ENCODE measurements at regions not wholly inside any gene's neighbourhood (a gene's known extent, or its start where the extent isn't known, plus 50 kb on each side); places are given as distances from the start of the nearest gene placed in this dataset.

- TF ChIP-seq HNRNPUL1 (IDR thresholded peaks at IDR 0.05; ENCODE audit: low read length) (no peak), RUNX1 (IDR thresholded peaks at IDR 0.05; ENCODE audit: low read depth) (no peak), CEBPZ (IDR thresholded peaks at IDR 0.05; ENCODE audit: borderline replicate concordance, low read depth, low read length) (no peak; the same call in 1 of the 2 replicates), MYNN (IDR thresholded peaks at IDR 0.05) (no peak; the same call in 1 of the 2 replicates), MYNN (CRISPR knock-in tag; IDR thresholded peaks at IDR 0.05) (no peak), PCBP1 (IDR thresholded peaks at IDR 0.05; ENCODE audit: low read depth, low read length, poor library complexity, severe bottlenecking) (peak; percentile 95), MITF (IDR thresholded peaks at IDR 0.05) (0 out of 2 replicates have a peak, but pooled peaks have one; percentile 25), TSC22D4 (tag; IDR thresholded peaks at IDR 0.05) (no peak), ARID1B (IDR thresholded peaks at IDR 0.05) (no peak; the same call in 1 of the 2 replicates), RHOXF2B (CRISPR knock-in tag; conservative IDR thresholded peaks at IDR 0.05) (no peak), E2F4 (CRISPR knock-in tag; IDR thresholded peaks at IDR 0.05; ENCODE audit: low read depth) (peak; percentile 65; the same call in 1 of the 2 replicates), RFX5 (IDR thresholded peaks at IDR 0.05; ENCODE audit: low read depth, low read length) (peak; percentile 32; the same call in 1 of the 2 replicates), PHB2 (IDR thresholded peaks at IDR 0.05; ENCODE audit: low read depth) (no peak), ZNF143 (CRISPR knock-in tag; IDR thresholded peaks at IDR 0.05) (peak; percentile 22; the same call in 1 of the 2 replicates), ATF3 (IDR thresholded peaks at IDR 0.05) (peak; percentile 84), ATF3 (CRISPR knock-in tag; conservative IDR thresholded peaks at IDR 0.05) (peak; percentile 56; the same call in 1 of the 2 replicates), RBBP5 (IDR thresholded peaks at IDR 0.05; ENCODE audit: borderline replicate concordance, insufficient read depth, low read length, poor library complexity, severe bottlenecking) (peak; percentile 85), ARNT (IDR thresholded peaks at IDR 0.05) (no peak), SNAPC5 (CRISPR knock-in tag; IDR thresholded peaks at IDR 0.05) (no peak), MCM5 (IDR thresholded peaks at IDR 0.05; ENCODE audit: low read depth) (no peak), ZNF174 (CRISPR knock-in tag; IDR thresholded peaks at IDR 0.05) (no peak), SMARCA5 (IDR thresholded peaks at IDR 0.05) (no peak), NONO (IDR thresholded peaks at IDR 0.05; ENCODE audit: low read depth in 2 of 2, low read length in 1 of 2) (peak; percentile 63 to 64; a peak in 2 of 4 replicates)
Observed at GRCh38 chr3:48088749-48089466, 72.7 kb upstream of the MAP4 start (continued).
